ENCODE measurements at regions not wholly inside any gene's neighbourhood (a gene's known extent, or its start where the extent isn't known, plus 50 kb on each side); places are given as distances from the start of the nearest gene placed in this dataset.

- H3K27ac ChIP-seq (ENCODE audit: low read depth in 2 of 2, low read length in 2 of 2), result no peak overlapping the region
- H3K4me3 ChIP-seq (ENCODE audit: low read length in 3 of 3), result no peak overlapping the region
- H3K9me3 ChIP-seq (ENCODE audit: control insufficient read depth in 2 of 3, insufficient read depth in 1 of 3, low read length in 3 of 3), result no peaks in the 10 kb centered on the region
- DNase-seq (no peak), FAIRE-seq (no peak)
- intact Hi-C loops (cut with DNase I), result no loop called here
- H3K9ac ChIP-seq (ENCODE audit: low read length in 3 of 3), result no peak overlapping the region
- no peak for TF ChIP-seq CTCF (IDR thresholded peaks at IDR 0.05; ENCODE audit: borderline replicate concordance, extremely low read depth, insufficient read depth)
- no peaks in the 10 kb centered on the region for H3K36me3 ChIP-seq (ENCODE audit: control insufficient read depth in 2 of 3, insufficient read depth in 3 of 3, low read length in 3 of 3)
- H3K4me1 ChIP-seq (ENCODE audit: control insufficient read depth in 2 of 3, insufficient read depth in 2 of 3, low read depth in 1 of 3, low read length in 3 of 3), result no peaks in the 10 kb centered on the region
- H3K27me3 ChIP-seq (ENCODE audit: control insufficient read depth, insufficient read depth, low read length), result no peaks in the 10 kb centered on the region
Measured at GRCh38 chr1:199202331-199202730, 563.5 kb downstream of the PTPRC start.

DNA sequence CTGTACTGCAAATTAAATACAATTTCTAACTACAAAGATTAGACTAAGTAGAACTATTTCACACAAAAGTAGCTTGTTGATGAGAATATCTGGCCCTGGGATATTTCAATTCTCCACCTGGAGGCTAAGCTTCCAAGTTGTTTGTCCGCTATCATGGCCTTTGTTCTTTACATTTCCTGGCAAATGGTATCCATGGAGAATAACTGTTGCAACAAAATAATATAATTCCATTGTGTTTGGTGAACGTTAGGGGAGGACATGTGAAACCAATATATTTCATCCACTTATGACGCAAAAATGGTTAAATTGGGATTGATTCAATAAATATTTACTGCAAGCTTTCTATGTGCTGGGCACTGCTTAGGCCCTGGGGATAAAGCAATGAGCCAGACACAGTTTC is 565.4 kb downstream of the PTPRC start:
- intact Hi-C loops (cut with DNase I), result no loop called here
- TF ChIP-seq CTCF (IDR thresholded peaks at IDR 0.05; ENCODE audit: borderline replicate concordance, extremely low read depth, insufficient read depth), result no peak
- H3K9ac ChIP-seq (ENCODE audit: low read length in 3 of 3), result no peak overlapping the region
- no peaks in the 10 kb centered on the region for H3K4me1 ChIP-seq (ENCODE audit: control insufficient read depth in 2 of 3, insufficient read depth in 2 of 3, low read depth in 1 of 3, low read length in 3 of 3)
- FAIRE-seq, result no peak
- no peak for DNase-seq
- no peak overlapping the region for H3K4me3 ChIP-seq (ENCODE audit: low read length in 3 of 3)
- H3K36me3 ChIP-seq (ENCODE audit: control insufficient read depth in 2 of 3, insufficient read depth in 3 of 3, low read length in 3 of 3), result no peaks in the 10 kb centered on the region
- H3K9me3 ChIP-seq (ENCODE audit: control insufficient read depth in 2 of 3, insufficient read depth in 1 of 3, low read length in 3 of 3), result no peaks in the 10 kb centered on the region
- no peak overlapping the region for H3K27ac ChIP-seq (ENCODE audit: low read depth in 2 of 2, low read length in 2 of 2)
- no peaks in the 10 kb centered on the region for H3K27me3 ChIP-seq (ENCODE audit: control insufficient read depth, insufficient read depth, low read length)

- Histone ChIP-seq H3K9ac (ENCODE audit: low read length in 3 of 3) (no peak overlapping the region), H3K9me3 (ENCODE audit: control insufficient read depth in 2 of 3, insufficient read depth in 1 of 3, low read length in 3 of 3) (no peaks in the 10 kb centered on the region), H3K27me3 (ENCODE audit: control insufficient read depth, insufficient read depth, low read length) (no peaks in the 10 kb centered on the region), H3K4me1 (ENCODE audit: control insufficient read depth in 2 of 3, insufficient read depth in 2 of 3, low read depth in 1 of 3, low read length in 3 of 3) (no peaks in the 10 kb centered on the region), H3K27ac (ENCODE audit: low read depth in 2 of 2, low read length in 2 of 2) (no peak overlapping the region), H3K4me3 (ENCODE audit: low read length in 3 of 3) (no peak overlapping the region), H3K36me3 (ENCODE audit: control insufficient read depth in 2 of 3, insufficient read depth in 3 of 3, low read length in 3 of 3) (no peaks in the 10 kb centered on the region)
- FAIRE-seq (no peak), DNase-seq (no peak)
- no peak for TF ChIP-seq CTCF (IDR thresholded peaks at IDR 0.05; ENCODE audit: borderline replicate concordance, extremely low read depth, insufficient read depth)
- intact Hi-C loops (cut with DNase I), result no loop called here
Measured at GRCh38 chr1:199205740-199206441, 567.1 kb downstream of the PTPRC start.

- Histone ChIP-seq H3K9ac (ENCODE audit: low read length in 3 of 3) (no peak overlapping the region), H3K27ac (ENCODE audit: low read depth in 2 of 2, low read length in 2 of 2) (no peak overlapping the region), H3K4me1 (ENCODE audit: control insufficient read depth in 2 of 3, insufficient read depth in 2 of 3, low read depth in 1 of 3, low read length in 3 of 3) (no peaks in the 10 kb centered on the region), H3K27me3 (ENCODE audit: control insufficient read depth, insufficient read depth, low read length) (no peaks in the 10 kb centered on the region), H3K36me3 (ENCODE audit: control insufficient read depth in 2 of 3, insufficient read depth in 3 of 3, low read length in 3 of 3) (no peaks in the 10 kb centered on the region), H3K4me3 (ENCODE audit: low read length in 3 of 3) (no peak overlapping the region), H3K9me3 (ENCODE audit: control insufficient read depth in 2 of 3, insufficient read depth in 1 of 3, low read length in 3 of 3) (no peaks in the 10 kb centered on the region)
- FAIRE-seq, result no peak
- TF ChIP-seq CTCF (IDR thresholded peaks at IDR 0.05; ENCODE audit: borderline replicate concordance, extremely low read depth, insufficient read depth), result no peak
- intact Hi-C loops (cut with DNase I), result no loop called here
- DNase-seq, result no peak
Measured at GRCh38 chr1:199208847-199209246, 570.0 kb downstream of the PTPRC start.

Data from kidney (tissue), 13 donors.